GM18502 (cell line): ENCODE measurements at regions not wholly inside any gene's neighbourhood (a gene's known extent, or its start where the extent isn't known, plus 50 kb on each side); places are given as distances from the start of the nearest gene placed in this dataset.

Experiments used
- ATAC-seq: cut with Tn5 transposase; IDR thresholded peaks from one replicate; pipeline ENCODE4 v1.9.1; 2021; ENCODE audit warnings: mild to moderate bottlenecking; ENCODE audit not compliant: unreplicated experiment, poor library complexity

- no peak for ATAC-seq
Observed at GRCh38 chr14:29255692-29256091, 489.1 kb downstream of the FOXG1 start.

- no peak for ATAC-seq
Observed at GRCh38 chr14:29262979-29263378, 496.4 kb downstream of the FOXG1 start.

- no peak for ATAC-seq
Observed at GRCh38 chr14:29264865-29265264, 498.3 kb downstream of the FOXG1 start.

GRCh38 chr14:29265852-29266251, 499.3 kb downstream of the FOXG1 start:
- ATAC-seq = no peak

- ATAC-seq = no peak
Observed at GRCh38 chr14:29271669-29272068, 505.1 kb downstream of the FOXG1 start.

- ATAC-seq = no peak
Observed at GRCh38 chr14:29273513-29273912, 506.9 kb downstream of the FOXG1 start.

GRCh38 chr14:29274890-29275596, 508.5 kb downstream of the FOXG1 start:
- ATAC-seq = no peak

GRCh38 chr14:29278301-29279263, 512.0 kb downstream of the FOXG1 start:
- peak; percentile 71 for ATAC-seq

GRCh38 chr14:29282169-29282568, 515.6 kb downstream of the FOXG1 start:
- ATAC-seq = no peak

GRCh38 chr14:29290441-29290840, 523.9 kb downstream of the FOXG1 start:
- ATAC-seq = no peak

- ATAC-seq = no peak
Observed at GRCh38 chr14:29299372-29299771, 532.8 kb downstream of the FOXG1 start.

- ATAC-seq = no peak
Observed at GRCh38 chr14:29301571-29301970, 535.0 kb downstream of the FOXG1 start.

GRCh38 chr14:29310210-29310609, 543.6 kb downstream of the FOXG1 start:
- ATAC-seq = no peak

- no peak for ATAC-seq
Observed at GRCh38 chr14:29310757-29311156, 544.2 kb downstream of the FOXG1 start.

GRCh38 chr14:29311983-29312382, 545.4 kb downstream of the FOXG1 start:
- ATAC-seq = no peak

GRCh38 chr14:29316936-29317335, 550.3 kb downstream of the FOXG1 start:
- no peak for ATAC-seq

- no peak for ATAC-seq
Observed at GRCh38 chr14:29317423-29317822, 550.8 kb downstream of the FOXG1 start.

GRCh38 chr14:29320286-29320685, 553.7 kb downstream of the FOXG1 start:
- no peak for ATAC-seq

GRCh38 chr14:29321646-29322045, 555.1 kb downstream of the FOXG1 start:
- no peak for ATAC-seq

- ATAC-seq = no peak
Observed at GRCh38 chr14:29339494-29340172, 573.0 kb downstream of the FOXG1 start.

GRCh38 chr14:29348504-29348903, 579.1 kb downstream of the PRKD1 start:
- no peak for ATAC-seq
